ENCODE measurements at regions not wholly inside any gene's neighbourhood (a gene's known extent, or its start where the extent isn't known, plus 50 kb on each side); places are given as distances from the start of the nearest gene placed in this dataset.

DNA sequence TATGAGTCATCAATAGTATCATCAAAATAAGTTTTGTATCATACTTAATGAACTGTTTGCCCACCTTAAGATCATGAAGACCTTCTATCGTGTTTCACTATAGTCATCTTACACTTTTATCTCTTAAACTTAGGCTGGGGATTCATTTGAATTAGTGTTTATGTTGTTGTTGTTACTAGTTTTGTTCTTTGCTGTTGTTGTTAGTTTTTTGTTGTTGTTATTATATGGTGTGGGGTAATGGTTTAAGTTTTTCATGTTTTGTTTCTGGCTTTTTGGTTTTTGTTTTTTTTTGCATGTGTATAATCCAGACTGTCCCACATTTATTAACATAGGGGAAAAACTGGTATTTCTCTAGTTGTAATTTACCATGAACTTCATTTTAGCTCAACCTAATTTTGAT, 965.1 kb upstream of the MIR17HG start:
- Histone ChIP-seq H3K9me2 (replicated peaks; ENCODE audit: control insufficient read depth, low read length) (no peaks in the 10 kb centered on the region), H3K4me1 (ENCODE audit: control insufficient read depth, low read length) (no peaks in the 10 kb centered on the region), H3K4me2 (ENCODE audit: low read length) (no peak overlapping the region), H3K27ac (ENCODE audit: low read depth, low read length) (no peak overlapping the region), H3K4me3 (ENCODE audit: low read length) (no peak overlapping the region), H3K9me3 (ENCODE audit: control insufficient read depth, insufficient read depth, low read length) (no peaks in the 10 kb centered on the region), H3F3A (ENCODE audit: control insufficient read depth, insufficient read depth) (no peaks in the 10 kb centered on the region), H3K27me3 (ENCODE audit: control insufficient read depth, low read length) (no peaks in the 10 kb centered on the region), H4K20me1 (ENCODE audit: control insufficient read depth, insufficient read depth, low read depth, low read length) (no peaks in the 10 kb centered on the region), H3K79me2 (ENCODE audit: control insufficient read depth, low read length) (no peaks in the 10 kb centered on the region), H3K36me3 (ENCODE audit: control insufficient read depth, low read length) (no peaks in the 10 kb centered on the region)
- TF ChIP-seq CTCF (IDR thresholded peaks at IDR 0.05; ENCODE audit: low read depth, low read length, poor library complexity, severe bottlenecking) (no peak), EZH2phosphoT487 (IDR thresholded peaks at IDR 0.05; ENCODE audit: borderline replicate concordance, low read length) (no peak)

DNA sequence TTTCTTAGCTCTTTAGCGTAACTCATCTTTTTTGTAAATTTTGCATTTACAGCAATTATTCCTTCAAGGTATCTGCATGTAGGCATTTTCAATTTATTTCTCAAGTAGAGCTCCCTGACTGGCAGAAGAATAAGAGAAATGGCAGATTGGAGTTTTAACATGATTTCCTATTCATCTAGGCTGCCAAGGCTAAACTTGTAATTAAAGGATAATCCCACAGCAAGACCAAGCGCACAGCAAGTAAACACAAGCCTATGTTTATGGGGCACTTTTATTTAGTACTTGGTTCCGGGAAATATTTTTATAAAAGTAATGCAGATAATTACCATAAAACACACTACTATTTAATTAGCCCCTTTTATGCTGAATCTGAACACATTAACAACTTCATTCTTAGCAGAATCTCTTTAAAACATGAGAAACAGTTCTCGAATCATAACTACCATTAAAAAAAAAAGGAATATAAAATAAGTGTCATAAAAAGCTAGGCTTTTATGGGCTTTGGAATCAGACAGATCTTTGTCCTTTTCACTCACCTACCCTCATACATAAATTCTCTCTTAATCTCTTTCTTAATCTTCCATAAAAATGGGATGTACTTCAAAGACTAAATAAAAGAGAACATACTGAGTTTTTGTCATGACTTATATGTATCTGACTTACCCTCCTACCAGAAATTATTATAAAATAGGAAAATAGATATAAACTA, 961.6 kb upstream of the MIR17HG start:
- Histone ChIP-seq H3K9me3 (ENCODE audit: control insufficient read depth, insufficient read depth, low read length) (no peaks in the 10 kb centered on the region; the same call in 1 of the 2 replicates), H3F3A (ENCODE audit: control insufficient read depth, insufficient read depth) (no peaks in the 10 kb centered on the region), H3K4me2 (ENCODE audit: low read length) (no peak overlapping the region), H3K79me2 (ENCODE audit: control insufficient read depth, low read length) (no peaks in the 10 kb centered on the region), H4K20me1 (ENCODE audit: control insufficient read depth, insufficient read depth, low read depth, low read length) (no peaks in the 10 kb centered on the region), H3K9me2 (replicated peaks; ENCODE audit: control insufficient read depth, low read length) (no peaks in the 10 kb centered on the region), H3K4me1 (ENCODE audit: control insufficient read depth, low read length) (no peaks in the 10 kb centered on the region), H3K4me3 (ENCODE audit: low read length) (no peak overlapping the region), H3K27me3 (ENCODE audit: control insufficient read depth, low read length) (no peaks in the 10 kb centered on the region), H3K36me3 (ENCODE audit: control insufficient read depth, low read length) (no peaks in the 10 kb centered on the region), H3K27ac (ENCODE audit: low read depth, low read length) (no peak overlapping the region)
- no peak for TF ChIP-seq EZH2phosphoT487 (IDR thresholded peaks at IDR 0.05; ENCODE audit: borderline replicate concordance, low read length)
- TF ChIP-seq CTCF (IDR thresholded peaks at IDR 0.05; ENCODE audit: low read depth, low read length, poor library complexity, severe bottlenecking) = no peak

DNA sequence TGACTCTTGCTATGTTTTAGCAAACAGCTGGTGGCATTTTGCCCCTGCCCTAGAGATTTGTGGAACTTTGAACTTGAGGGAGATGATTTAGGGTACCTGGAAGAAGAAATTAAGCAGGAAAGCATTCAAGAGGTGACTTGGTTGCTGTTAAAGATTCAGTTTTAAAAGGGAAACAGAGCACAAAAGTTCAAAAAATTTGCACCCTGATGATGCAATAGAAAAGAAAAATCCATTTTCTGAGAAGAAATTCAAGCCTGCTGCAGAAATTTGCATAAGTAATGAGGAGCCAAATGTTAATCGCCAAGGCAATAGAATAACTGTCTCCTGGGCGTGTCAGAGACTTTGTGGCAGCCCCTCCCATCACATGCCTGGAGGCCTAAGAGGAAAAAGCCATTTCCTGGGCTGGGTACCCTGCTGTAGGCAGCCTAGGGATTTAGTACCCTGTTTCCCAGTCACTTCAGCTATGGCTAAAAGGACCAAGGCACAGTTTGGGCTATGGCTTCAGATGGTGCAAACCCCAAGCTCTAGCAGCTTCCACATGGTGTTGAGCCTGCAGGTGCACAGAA, 958.5 kb upstream of the MIR17HG start:
- no peaks in the 10 kb centered on the region for H3K79me2 ChIP-seq (ENCODE audit: control insufficient read depth, low read length)
- TF ChIP-seq CTCF (IDR thresholded peaks at IDR 0.05; ENCODE audit: low read depth, low read length, poor library complexity, severe bottlenecking) (no peak), EZH2phosphoT487 (IDR thresholded peaks at IDR 0.05; ENCODE audit: borderline replicate concordance, low read length) (no peak)
- no peaks in the 10 kb centered on the region for H3K4me1 ChIP-seq (ENCODE audit: control insufficient read depth, low read length)
- no peaks in the 10 kb centered on the region; the same call in 1 of the 2 replicates for H3K9me3 ChIP-seq (ENCODE audit: control insufficient read depth, insufficient read depth, low read length)
- no peak overlapping the region for H3K27ac ChIP-seq (ENCODE audit: low read depth, low read length)
- no peak overlapping the region for H3K4me3 ChIP-seq (ENCODE audit: low read length)
- H3K27me3 ChIP-seq (ENCODE audit: control insufficient read depth, low read length) = no peaks in the 10 kb centered on the region
- H3K4me2 ChIP-seq (ENCODE audit: low read length) = no peak overlapping the region
- no peaks in the 10 kb centered on the region for H3K36me3 ChIP-seq (ENCODE audit: control insufficient read depth, low read length)
- H3F3A ChIP-seq (ENCODE audit: control insufficient read depth, insufficient read depth) = no peaks in the 10 kb centered on the region
- H4K20me1 ChIP-seq (ENCODE audit: control insufficient read depth, insufficient read depth, low read depth, low read length) = no peaks in the 10 kb centered on the region
- no peaks in the 10 kb centered on the region for H3K9me2 ChIP-seq (replicated peaks; ENCODE audit: control insufficient read depth, low read length)
